CD4-positive, alpha-beta T cell (primary cell): ENCODE measurements at regions not wholly inside any gene's neighbourhood (a gene's known extent, or its start where the extent isn't known, plus 50 kb on each side); places are given as distances from the start of the nearest gene placed in this dataset.

Experiments
- ATAC-seq: fragments of 200-7000 bp; cut with Tn5 transposase; one replicate; pipeline ENCODE4 v1.10.0; 2022; ENCODE audit warnings: mild to moderate bottlenecking; ENCODE audit not compliant: poor library complexity
- CTCF ChIA-PET: fragments of 350-600 bp; sonication (Branson Sonifier 250); formaldehyde crosslinking; loops from one replicate; lab custom pipeline; 2021; ENCODE audit warnings: antibody characterized with exemption, inconsistent platforms; lab: Charles Lee
- POLR2A ChIA-PET: fragments of 350-600 bp; sonication (Branson Sonifier 250); formaldehyde crosslinking; loops from one replicate; lab custom pipeline; 2021; ENCODE audit warnings: antibody characterized with exemption, inconsistent platforms; lab: Charles Lee
- DNase-seq, 14 experiments: peaks; one replicate each; pipeline ENCODE4 v3.0.0-alpha.2; 2013 to 2020; ENCODE audit warnings: mixed read lengths in 2 of 14
- H3K27ac ChIP-seq, 2 donors: one replicate each; pipeline versions ENCODE4 v1.5.1 to v1.7.0; 2013; ENCODE audit warnings: low read length in 2 of 2, low read depth in 1 of 2, mild to moderate bottlenecking in 1 of 2
- H3K27me3 ChIP-seq, 2 experiments: 1 replicate in 1 of 2; 2 replicates in 1 of 2; pipeline versions ENCODE4 v1.6.1 to v1.7.0; 2013; ENCODE audit warnings: low read length in 2 of 2, control low read depth in 1 of 2, mild to moderate bottlenecking in 1 of 2, moderate library complexity in 1 of 2; ENCODE audit not compliant: insufficient read depth in 2 of 2, control insufficient read depth in 1 of 2
- H3K36me3 ChIP-seq: one replicate; pipeline ENCODE4 v1.6.1; 2013; ENCODE audit warnings: low read length, control low read depth; ENCODE audit not compliant: insufficient read depth
- H3K4me1 ChIP-seq: one replicate; pipeline ENCODE4 v1.6.1; 2013; ENCODE audit warnings: low read length, control low read depth; ENCODE audit not compliant: insufficient read depth
- H3K4me3 ChIP-seq: one replicate; pipeline ENCODE4 v1.5.1; 2013; ENCODE audit warnings: mild to moderate bottlenecking, low read length, moderate library complexity
- H3K9me3 ChIP-seq, 2 experiments: 1 replicate in 1 of 2; 2 replicates in 1 of 2; pipeline versions ENCODE4 v1.6.1 to v1.7.0; 2013; ENCODE audit warnings: low read length in 2 of 2, mild to moderate bottlenecking in 2 of 2, control low read depth in 1 of 2, moderate library complexity in 1 of 2; ENCODE audit not compliant: control insufficient read depth in 1 of 2, insufficient read depth in 1 of 2
- H3K27ac Mint-ChIP-seq: one replicate; pipeline ENCODE4 v1.8.0; 2020; ENCODE audit warnings: mixed read lengths
- H3K27me3 Mint-ChIP-seq: one replicate; pipeline ENCODE4 v1.8.0; 2021; ENCODE audit warnings: mixed read lengths
- H3K36me3 Mint-ChIP-seq: one replicate; pipeline ENCODE4 v1.8.0; 2021; ENCODE audit warnings: low read depth, mixed read lengths
- H3K4me1 Mint-ChIP-seq: one replicate; pipeline ENCODE4 v1.8.0; 2021; ENCODE audit warnings: low read depth, mixed read lengths
- H3K4me3 Mint-ChIP-seq: one replicate; pipeline ENCODE4 v1.8.0; 2020; ENCODE audit warnings: mild to moderate bottlenecking, mixed read lengths
- H3K9me3 Mint-ChIP-seq: one replicate; pipeline ENCODE4 v1.8.0; 2020; ENCODE audit warnings: mixed read lengths
- intact Hi-C, 2 experiments: fragments of 100-400 bp; cut with DNase I in 1 of 2; cut with micrococcal nuclease in 1 of 2; formaldehyde crosslinking; loops; one replicate each; pipeline versions ENCODE4 v1.15.1 to v1.9.0; 2023 to 2025; cut with DNase I, micrococcal nuclease
- TF ChIP-seq, protein P1 (sequence below): fragments of 200-600 bp; IDR thresholded peaks from one replicate; pipeline ENCODE4 v1.8.0; 2022; ENCODE audit warnings: antibody characterized with exemption, mild to moderate bottlenecking

GRCh38 chr5:92890841-92891244 is 690.2 kb downstream of the NR2F1-AS1 start:
- DNase-seq (no peak), ATAC-seq (no peak)
- H3K4me1 Mint-ChIP-seq = no peaks in the 10 kb centered on the region
- H3K27ac ChIP-seq = no peak overlapping the region
- H3K27me3 ChIP-seq = no peaks in the 10 kb centered on the region
- no peak overlapping the region for H3K27ac Mint-ChIP-seq
- H3K4me1 ChIP-seq = no peaks in the 10 kb centered on the region
- H3K27me3 Mint-ChIP-seq = no peaks in the 10 kb centered on the region
- no peak overlapping the region for H3K4me3 ChIP-seq
- intact Hi-C loops = no loop called here
- no peak overlapping the region for H3K4me3 Mint-ChIP-seq
- H3K36me3 Mint-ChIP-seq = no peaks in the 10 kb centered on the region
- ChIA-PET CTCF (no interaction called here), POLR2A (no interaction called here)
- TF ChIP-seq, protein P1, sequence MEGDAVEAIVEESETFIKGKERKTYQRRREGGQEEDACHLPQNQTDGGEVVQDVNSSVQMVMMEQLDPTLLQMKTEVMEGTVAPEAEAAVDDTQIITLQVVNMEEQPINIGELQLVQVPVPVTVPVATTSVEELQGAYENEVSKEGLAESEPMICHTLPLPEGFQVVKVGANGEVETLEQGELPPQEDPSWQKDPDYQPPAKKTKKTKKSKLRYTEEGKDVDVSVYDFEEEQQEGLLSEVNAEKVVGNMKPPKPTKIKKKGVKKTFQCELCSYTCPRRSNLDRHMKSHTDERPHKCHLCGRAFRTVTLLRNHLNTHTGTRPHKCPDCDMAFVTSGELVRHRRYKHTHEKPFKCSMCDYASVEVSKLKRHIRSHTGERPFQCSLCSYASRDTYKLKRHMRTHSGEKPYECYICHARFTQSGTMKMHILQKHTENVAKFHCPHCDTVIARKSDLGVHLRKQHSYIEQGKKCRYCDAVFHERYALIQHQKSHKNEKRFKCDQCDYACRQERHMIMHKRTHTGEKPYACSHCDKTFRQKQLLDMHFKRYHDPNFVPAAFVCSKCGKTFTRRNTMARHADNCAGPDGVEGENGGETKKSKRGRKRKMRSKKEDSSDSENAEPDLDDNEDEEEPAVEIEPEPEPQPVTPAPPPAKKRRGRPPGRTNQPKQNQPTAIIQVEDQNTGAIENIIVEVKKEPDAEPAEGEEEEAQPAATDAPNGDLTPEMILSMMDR = no peak
- no peaks in the 10 kb centered on the region for H3K9me3 ChIP-seq
- H3K36me3 ChIP-seq = no peaks in the 10 kb centered on the region
- peaks cover 3% of the 10 kb centered on the region for H3K9me3 Mint-ChIP-seq

GRCh38 chr5:92889140-92889539 is 691.9 kb downstream of the NR2F1-AS1 start:
- no peak overlapping the region for H3K4me3 Mint-ChIP-seq
- H3K27me3 Mint-ChIP-seq = no peaks in the 10 kb centered on the region
- no peak for ATAC-seq
- no peak overlapping the region for H3K27ac Mint-ChIP-seq
- no peaks in the 10 kb centered on the region for H3K27me3 ChIP-seq
- H3K36me3 ChIP-seq = no peaks in the 10 kb centered on the region
- ChIA-PET CTCF (no interaction called here), POLR2A (no interaction called here)
- no peaks in the 10 kb centered on the region for H3K4me1 Mint-ChIP-seq
- DNase-seq = no peak
- H3K4me3 ChIP-seq = no peak overlapping the region
- TF ChIP-seq, protein P1 = no peak
- H3K9me3 Mint-ChIP-seq = peaks cover 3% of the 10 kb centered on the region
- H3K4me1 ChIP-seq = no peaks in the 10 kb centered on the region
- H3K36me3 Mint-ChIP-seq = no peaks in the 10 kb centered on the region
- intact Hi-C loops = no loop called here
- no peak overlapping the region for H3K27ac ChIP-seq
- no peaks in the 10 kb centered on the region for H3K9me3 ChIP-seq

- no peaks in the 10 kb centered on the region for H3K4me1 ChIP-seq
- Mint-ChIP-seq H3K9me3 (peaks cover 3% of the 10 kb centered on the region), H3K27ac (no peak overlapping the region), H3K4me1 (no peaks in the 10 kb centered on the region), H3K36me3 (no peaks in the 10 kb centered on the region), H3K27me3 (no peaks in the 10 kb centered on the region), H3K4me3 (no peak overlapping the region)
- intact Hi-C loops = no loop called here
- TF ChIP-seq, protein P1 = no peak
- ChIA-PET CTCF (no interaction called here), POLR2A (no interaction called here)
- H3K27ac ChIP-seq = no peak overlapping the region
- no peak for ATAC-seq
- H3K27me3 ChIP-seq = no peaks in the 10 kb centered on the region
- H3K4me3 ChIP-seq = no peak overlapping the region
- no peak for DNase-seq
- H3K36me3 ChIP-seq = no peaks in the 10 kb centered on the region
- H3K9me3 ChIP-seq = no peaks in the 10 kb centered on the region
Measured at GRCh38 chr5:92887254-92887653, 693.8 kb downstream of the NR2F1-AS1 start.
